GM18505 (cell line): ENCODE measurements at regions not wholly inside any gene's neighbourhood (a gene's known extent, or its start where the extent isn't known, plus 50 kb on each side); places are given as distances from the start of the nearest gene placed in this dataset.

ENCODE experiments used
- ATAC-seq: cut with Tn5 transposase; IDR thresholded peaks from one replicate; pipeline ENCODE4 v1.9.1; 2021; ENCODE audit not compliant: unreplicated experiment
- POLR2A ChIP-seq: IDR thresholded peaks from 4 replicates; pipeline ENCODE4 v1.6.1; 2011; ENCODE audit warnings: borderline replicate concordance; ENCODE audit not compliant: insufficient read depth, insufficient read length; ENCODE audit errors: extremely low read depth

- ATAC-seq = no peak
- TF ChIP-seq POLR2A = no peak
Observed at GRCh38 chr15:94086341-94086740, 145.0 kb upstream of the MCTP2 start.

GRCh38 chr15:94083467-94084052 is 147.8 kb upstream of the MCTP2 start:
- no peak for ATAC-seq
- TF ChIP-seq POLR2A = no peak

GRCh38 chr15:94081829-94082228 is 149.5 kb upstream of the MCTP2 start:
- TF ChIP-seq POLR2A = no peak

GRCh38 chr15:94080989-94081605 is 150.3 kb upstream of the MCTP2 start:
- no peak for ATAC-seq
- TF ChIP-seq POLR2A = no peak

More at GRCh38 chr15:94081829-94082228, 149.5 kb upstream of the MCTP2 start:
- no peak for ATAC-seq

GRCh38 chr15:94080416-94080815 is 150.9 kb upstream of the MCTP2 start:
- ATAC-seq = no peak
- no peak for TF ChIP-seq POLR2A

GRCh38 chr15:94079968-94080367 is 151.4 kb upstream of the MCTP2 start:
- ATAC-seq = no peak
- no peak for TF ChIP-seq POLR2A

GRCh38 chr15:94079459-94079858 is 151.9 kb upstream of the MCTP2 start:
- ATAC-seq = no peak
- TF ChIP-seq POLR2A = no peak

- no peak for TF ChIP-seq POLR2A
- ATAC-seq = no peak
Observed at GRCh38 chr15:94077938-94078337, 153.4 kb upstream of the MCTP2 start.

- no peak for ATAC-seq
- TF ChIP-seq POLR2A = no peak
Observed at GRCh38 chr15:94075349-94075748, 156.0 kb upstream of the MCTP2 start.

GRCh38 chr15:94070356-94071295 is 160.7 kb upstream of the MCTP2 start:
- no peak for ATAC-seq
- no peak for TF ChIP-seq POLR2A

GRCh38 chr15:94069844-94070243 is 161.5 kb upstream of the MCTP2 start:
- TF ChIP-seq POLR2A = no peak
- no peak for ATAC-seq

GRCh38 chr15:94066811-94067210 is 164.6 kb upstream of the MCTP2 start:
- no peak for TF ChIP-seq POLR2A

GRCh38 chr15:94066046-94066445 is 165.3 kb upstream of the MCTP2 start:
- no peak for ATAC-seq

More at GRCh38 chr15:94066811-94067210, 164.6 kb upstream of the MCTP2 start:
- no peak for ATAC-seq

More at GRCh38 chr15:94066046-94066445, 165.3 kb upstream of the MCTP2 start:
- no peak for TF ChIP-seq POLR2A
